ENCODE measurements at regions not wholly inside any gene's neighbourhood (a gene's known extent, or its start where the extent isn't known, plus 50 kb on each side); places are given as distances from the start of the nearest gene placed in this dataset.

GRCh38 chr3:90011131-90011530 is 903.7 kb downstream of the EPHA3 start:
- TF ChIP-seq CTCF (IDR thresholded peaks at IDR 0.05) (no peak), EP300 (IDR thresholded peaks at IDR 0.05) (no peak), POLR2A (IDR thresholded peaks at IDR 0.05) (no peak)
